Inferior parietal cortex (tissue), 1 donor: ENCODE measurements at regions not wholly inside any gene's neighbourhood (a gene's known extent, or its start where the extent isn't known, plus 50 kb on each side); places are given as distances from the start of the nearest gene placed in this dataset.
"Not testable (repeated sequence)": the region's sequence is repeated elsewhere in the genome, so short reads cannot be mapped to it uniquely, and the experiment has no call there.

Experiments used
- DNase-seq: peaks from one replicate; pipeline ENCODE4 v3.0.0-alpha.2; 2016; ENCODE audit errors: extremely low spot score

- DNase-seq, result no peak
Measured at GRCh38 chr7:113230691-113231090, 112.3 kb upstream of the SMIM30 start.

- no peak for DNase-seq
Measured at GRCh38 chr7:113217314-113217713, 99.0 kb upstream of the SMIM30 start.

DNA sequence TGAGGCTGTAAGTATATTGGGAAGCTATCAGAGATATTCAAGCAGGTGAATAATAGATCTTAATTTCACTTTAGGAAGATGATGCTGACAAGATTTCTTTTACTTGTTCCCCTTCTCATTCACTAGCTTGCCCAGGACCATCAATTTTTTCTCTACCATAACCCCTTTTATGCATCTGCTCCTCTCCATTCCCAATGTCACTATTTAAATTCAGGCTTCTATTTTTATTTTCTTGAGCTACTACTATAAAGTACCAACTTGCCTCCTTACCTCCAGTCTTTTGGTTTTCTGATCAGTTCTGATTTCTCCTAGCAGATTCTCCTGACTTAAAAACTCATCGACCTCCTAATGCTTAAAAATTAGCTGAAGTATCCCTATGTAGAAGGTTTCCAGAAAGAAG lies 97.7 kb upstream of the SMIM30 start:
- DNase-seq, result no peak

DNA sequence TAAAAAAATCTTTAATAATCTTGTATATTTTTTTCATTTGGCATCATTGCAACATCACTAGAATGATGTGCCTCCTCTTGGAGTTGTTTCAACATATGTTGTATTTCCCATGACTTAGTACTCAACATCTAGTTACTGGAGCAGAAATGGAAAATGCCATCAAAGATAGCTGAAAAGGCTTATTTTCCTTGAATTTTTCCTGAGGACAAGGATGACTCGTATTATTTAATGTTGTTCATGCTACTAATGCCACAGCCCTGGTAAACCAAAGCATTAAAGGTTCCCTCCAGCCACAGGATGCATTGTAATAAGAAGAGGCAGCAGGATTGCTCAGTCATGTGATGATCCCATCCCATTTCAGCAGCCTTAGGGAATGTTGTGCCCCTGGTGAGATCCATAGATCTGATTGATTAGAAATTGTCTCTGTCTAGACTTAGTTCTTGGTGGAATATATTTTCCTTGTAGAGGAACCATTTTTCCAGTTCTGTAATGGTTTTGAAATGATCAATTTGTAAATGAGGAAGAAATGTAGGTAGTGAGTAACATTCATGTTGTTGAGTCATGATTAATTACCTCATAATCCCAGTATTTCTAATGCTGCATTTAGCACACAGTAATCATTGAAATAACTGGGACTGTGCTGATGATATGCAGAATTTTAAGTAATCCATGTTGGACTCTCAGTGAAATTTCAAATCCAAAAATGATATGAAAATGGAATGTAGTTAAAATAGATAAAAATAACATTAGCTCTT lies 91.3 kb upstream of the SMIM30 start:
- DNase-seq, result no peak

DNA sequence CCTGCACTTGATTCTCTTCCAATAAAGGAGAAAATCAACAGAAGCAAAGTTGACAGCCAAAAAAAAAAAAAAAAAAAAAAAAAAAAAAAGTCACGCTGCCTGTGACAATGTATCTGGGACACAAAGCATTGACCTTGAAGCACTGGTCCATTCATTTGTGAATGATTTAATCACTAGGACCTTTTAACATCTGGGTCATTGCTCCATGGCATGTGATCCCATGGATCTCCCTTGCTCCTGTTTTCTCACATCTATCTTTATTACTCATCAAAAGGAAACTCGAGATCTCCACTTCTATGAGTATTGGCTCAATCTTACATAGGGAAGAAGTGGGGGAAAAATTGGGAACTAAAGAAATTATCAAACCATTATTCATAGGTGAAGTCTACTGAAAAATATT lies 89.6 kb upstream of the SMIM30 start:
- no peak for DNase-seq

GRCh38 chr7:113207441-113207840 lies 89.1 kb upstream of the SMIM30 start:
- DNase-seq, result no peak

DNA sequence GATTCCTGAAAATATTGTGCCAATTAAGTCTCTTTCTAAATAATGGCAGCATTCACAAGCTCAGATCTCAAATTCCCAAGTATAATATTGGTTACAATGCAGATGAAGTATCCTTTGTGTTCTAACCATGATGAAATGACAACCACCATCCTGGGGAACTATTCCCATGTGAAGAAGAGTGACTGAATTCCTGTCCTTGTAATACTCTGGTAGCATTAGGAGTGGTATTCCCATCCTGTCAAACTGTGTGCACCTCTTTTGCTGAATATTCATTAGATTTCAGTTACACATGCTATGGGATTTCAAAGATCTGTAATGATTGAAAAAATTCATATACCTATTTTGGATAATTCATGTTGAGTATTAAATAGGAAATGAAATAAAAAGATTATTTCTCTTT lies 86.1 kb upstream of the SMIM30 start:
- no peak for DNase-seq

GRCh38 chr7:113202284-113202683 lies 83.9 kb upstream of the SMIM30 start:
- DNase-seq, result no peak

DNA sequence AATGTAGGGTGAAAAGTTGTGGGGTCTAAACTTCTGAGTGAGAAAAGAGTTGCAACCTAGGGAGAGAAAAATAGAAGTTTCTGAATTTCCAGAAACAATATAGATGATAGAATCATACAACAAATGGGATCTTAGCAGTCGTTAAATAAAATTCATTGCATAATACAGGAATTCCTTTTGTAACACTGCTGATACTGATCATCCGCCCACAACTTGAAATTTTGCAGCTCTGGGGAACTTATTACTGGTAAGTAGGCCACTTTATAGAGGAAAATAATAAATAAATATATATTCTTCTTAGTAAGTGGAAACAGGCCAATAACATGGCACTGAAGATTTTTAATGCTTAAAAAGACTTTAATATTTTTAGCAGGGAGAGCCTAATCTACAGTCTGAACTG lies 81.9 kb upstream of the SMIM30 start:
- DNase-seq, result no peak

- no peak for DNase-seq
Measured at GRCh38 chr7:113199841-113200240, 81.5 kb upstream of the SMIM30 start.

GRCh38 chr7:113199136-113199535 lies 80.8 kb upstream of the SMIM30 start:
- no peak for DNase-seq

GRCh38 chr7:113198226-113198625 lies 79.9 kb upstream of the SMIM30 start:
- DNase-seq, result no peak

GRCh38 chr7:113197274-113197673 lies 78.9 kb upstream of the SMIM30 start:
- no peak for DNase-seq

GRCh38 chr7:113188396-113188795 lies 70.0 kb upstream of the SMIM30 start:
- no peak for DNase-seq

DNA sequence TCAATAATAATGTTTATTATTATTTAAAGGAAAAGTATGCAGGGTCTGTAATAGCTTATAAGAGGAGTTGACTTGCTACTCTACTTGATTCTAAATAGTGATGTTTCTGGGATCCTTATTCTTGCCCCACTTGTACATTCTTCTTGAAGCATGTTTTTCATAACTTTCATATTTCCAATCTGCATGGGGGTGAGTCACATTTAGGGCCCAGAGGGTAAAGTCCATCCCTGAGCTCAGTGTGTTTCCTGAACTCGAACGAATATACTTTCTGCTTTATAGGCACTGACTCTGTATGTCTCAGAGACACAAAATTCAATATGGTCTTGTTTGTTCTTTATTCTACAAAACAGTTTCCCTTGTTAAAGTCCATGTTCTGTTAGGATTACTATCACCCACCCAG lies 61.0 kb upstream of the SMIM30 start:
- DNase-seq, result no peak

GRCh38 chr7:113176836-113177235 lies 58.5 kb upstream of the SMIM30 start:
- DNase-seq, result no peak

DNA sequence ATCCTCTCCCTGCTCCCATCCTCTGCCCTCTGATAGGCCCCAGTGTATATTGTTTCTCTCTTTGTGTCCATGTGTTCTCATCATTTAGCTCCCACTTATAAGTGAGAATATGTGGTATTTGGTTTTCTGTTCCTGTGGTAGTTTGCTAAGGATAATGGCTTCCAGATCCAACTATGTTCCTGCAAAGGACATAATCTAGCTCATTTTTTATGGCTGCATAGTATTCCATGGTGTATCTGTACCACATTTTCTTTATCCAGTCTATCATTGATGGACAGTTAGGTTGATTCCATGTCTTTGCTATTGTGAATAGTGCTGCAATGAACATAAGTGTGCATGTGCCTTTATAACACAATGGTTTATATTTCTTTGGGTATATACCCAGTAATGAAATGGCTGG lies 57.8 kb upstream of the SMIM30 start:
- DNase-seq, result not testable (repeated sequence)

- DNase-seq, result no peak
Measured at GRCh38 chr7:113175525-113176104, 57.3 kb upstream of the SMIM30 start.

DNA sequence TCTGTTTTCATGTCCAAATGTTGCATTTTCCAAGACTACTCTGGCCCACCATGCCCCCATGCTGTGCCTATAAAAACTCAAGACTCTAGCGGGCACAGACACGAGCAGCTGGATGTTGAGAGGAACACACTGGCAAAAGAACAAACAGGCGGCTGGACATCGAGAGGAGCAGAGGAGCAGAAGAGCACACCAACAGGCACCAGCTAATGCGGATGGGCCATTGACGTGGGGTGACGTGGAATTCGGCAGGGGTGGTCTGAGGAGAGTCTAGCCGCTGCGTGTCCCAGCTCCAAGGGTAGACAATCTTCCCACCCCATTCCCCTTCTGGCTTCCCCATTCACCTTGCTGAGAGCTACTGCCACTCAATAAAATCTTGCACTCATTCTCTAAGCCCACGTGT lies 54.4 kb upstream of the SMIM30 start:
- DNase-seq, result no peak

GRCh38 chr7:113170591-113170990 lies 52.2 kb upstream of the SMIM30 start:
- DNase-seq, result no peak
